ENCODE measurements at regions not wholly inside any gene's neighbourhood (a gene's known extent, or its start where the extent isn't known, plus 50 kb on each side); places are given as distances from the start of the nearest gene placed in this dataset.
A peak's percentile ranks its signal among the peaks of the same experiment; 100 is the strongest.

DNA sequence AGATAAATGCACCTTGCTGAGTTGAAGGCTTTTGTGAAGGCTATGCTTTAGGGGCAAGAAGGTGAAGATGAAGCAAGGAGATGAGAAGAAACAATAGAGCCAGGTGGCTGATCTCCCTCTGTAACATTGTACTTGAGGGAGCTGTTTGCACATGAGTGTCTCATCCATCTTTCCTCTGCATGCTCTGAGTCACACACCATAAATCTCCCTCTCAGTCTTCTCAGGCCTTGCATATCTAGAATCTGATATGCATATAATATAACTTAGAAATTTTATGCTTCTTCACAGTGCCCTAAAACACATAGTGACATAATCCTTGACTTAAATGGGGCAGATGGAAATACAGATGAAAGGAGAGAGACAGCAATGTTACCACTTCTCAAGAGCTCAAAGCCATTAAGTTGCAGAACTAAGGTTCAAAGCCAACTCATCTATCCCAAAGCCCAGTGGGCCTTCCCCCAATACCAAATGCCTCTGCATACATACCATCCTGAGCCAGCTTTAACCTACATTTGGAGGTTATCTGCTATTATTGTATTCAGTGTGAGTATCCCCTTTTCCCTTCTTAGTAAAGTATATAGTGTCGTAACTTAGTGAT, 62.4 kb upstream of the STXBP5 start:
- no peak for FAIRE-seq

DNA sequence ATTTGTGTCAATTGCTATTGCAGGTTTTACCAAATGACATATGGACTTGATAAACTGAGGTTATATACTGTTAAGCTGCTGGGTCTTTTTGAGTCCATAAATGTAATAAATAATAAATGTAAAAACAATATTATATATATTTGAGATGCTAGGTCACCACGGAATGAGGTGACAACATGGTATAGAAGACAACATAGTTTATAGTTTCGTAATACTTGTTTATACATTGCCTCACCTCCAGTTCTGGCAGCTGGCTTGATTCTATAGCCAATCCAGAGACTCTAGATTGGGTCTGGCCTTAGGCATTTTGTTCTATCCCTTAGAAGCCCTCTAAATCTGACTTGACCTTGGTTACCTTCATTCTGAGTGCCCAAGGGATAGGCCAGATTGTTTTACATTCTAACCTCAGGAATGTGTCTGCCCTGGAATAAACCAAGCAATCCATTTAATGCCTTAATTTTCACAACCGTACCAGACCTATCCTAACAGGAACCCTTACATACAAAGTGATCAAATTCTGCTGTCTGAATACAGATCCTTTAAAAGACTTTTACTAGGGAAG, 61.5 kb upstream of the STXBP5 start:
- no peak for FAIRE-seq

DNA sequence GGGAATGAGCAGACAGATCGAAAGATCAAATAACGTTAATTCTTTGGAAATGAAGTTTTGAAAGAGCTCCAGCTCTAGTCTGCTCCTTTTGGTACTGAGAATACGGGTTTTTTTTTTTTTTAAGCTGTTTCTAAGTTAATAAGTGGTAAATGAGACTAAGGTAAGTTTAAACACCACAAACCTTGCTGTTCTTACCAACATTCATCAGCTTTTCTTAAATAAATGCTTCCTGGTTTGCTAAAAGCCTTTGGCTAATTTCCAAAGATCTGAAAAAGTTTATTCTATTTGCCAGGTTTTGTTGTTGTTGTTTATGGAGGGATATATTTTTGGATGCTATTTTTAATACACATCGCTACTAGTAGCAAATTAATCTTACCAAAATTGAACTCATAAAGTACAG, 55.1 kb upstream of the STXBP5 start:
- FAIRE-seq: peak; percentile 79

DNA sequence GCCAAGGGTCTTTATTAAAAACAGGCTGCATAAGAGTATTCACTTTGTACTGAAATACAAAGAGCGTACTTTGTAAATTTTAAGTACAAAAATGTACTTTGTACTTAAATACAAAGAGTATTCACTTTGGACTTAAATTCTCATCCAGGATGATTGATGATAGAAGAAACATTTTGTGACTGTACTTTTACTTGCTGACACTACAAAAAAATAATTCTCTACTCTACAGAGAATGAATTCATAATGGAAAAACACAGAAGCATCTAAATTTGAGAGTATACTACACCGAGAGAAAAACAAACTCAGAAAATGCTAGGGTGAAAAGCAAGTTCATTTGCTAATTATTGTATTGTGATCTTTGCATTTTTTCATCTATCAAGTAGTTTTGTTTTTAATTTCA, 54.4 kb upstream of the STXBP5 start:
- FAIRE-seq: peak; percentile 21

DNA sequence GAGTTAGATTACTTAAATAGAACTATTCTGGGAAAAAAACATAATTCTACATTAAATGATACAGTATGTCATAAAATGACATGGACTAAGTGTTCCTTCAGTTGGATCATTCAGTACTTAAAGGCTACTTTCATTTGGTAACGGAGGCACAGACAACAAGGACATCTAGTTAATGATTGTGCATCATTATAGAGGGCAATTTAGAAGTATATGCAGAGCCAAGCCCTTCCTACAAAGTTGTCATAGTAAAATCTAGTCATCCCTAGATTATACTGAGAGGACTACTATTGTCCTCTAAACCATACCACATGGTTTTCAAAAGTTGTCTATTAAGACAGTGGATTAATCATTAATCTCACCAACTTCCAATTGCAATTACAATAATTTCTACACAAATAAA, 53.9 kb upstream of the STXBP5 start:
- peak; percentile 30 for FAIRE-seq
